HG02884 (cell line): ENCODE measurements at regions not wholly inside any gene's neighbourhood (a gene's known extent, or its start where the extent isn't known, plus 50 kb on each side); places are given as distances from the start of the nearest gene placed in this dataset.

Experiments
- ATAC-seq: cut with Tn5 transposase; IDR thresholded peaks from one replicate; pipeline ENCODE4 v1.9.1; 2021; ENCODE audit warnings: mild to moderate bottlenecking, moderate library complexity; ENCODE audit not compliant: unreplicated experiment

DNA sequence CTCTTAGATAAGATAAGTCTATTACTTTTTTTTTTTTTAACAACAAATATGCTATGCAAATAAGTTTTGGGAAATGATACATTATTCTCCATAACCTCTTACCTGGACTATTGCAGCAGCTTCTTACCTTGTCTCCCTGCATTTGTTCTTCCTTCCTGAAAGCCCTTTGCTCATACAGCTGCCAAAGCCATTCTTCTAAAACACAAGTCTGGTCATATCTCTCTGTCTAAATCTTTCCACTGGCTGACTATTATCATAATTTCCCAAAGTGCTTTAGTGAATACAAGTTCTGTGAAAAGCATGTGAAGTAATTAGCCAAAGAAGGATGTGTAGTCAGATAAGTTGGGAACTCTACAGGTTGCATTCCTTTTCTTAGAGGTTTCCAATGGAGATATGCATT lies 115.4 kb upstream of the CNTLN start:
- ATAC-seq, result no peak

DNA sequence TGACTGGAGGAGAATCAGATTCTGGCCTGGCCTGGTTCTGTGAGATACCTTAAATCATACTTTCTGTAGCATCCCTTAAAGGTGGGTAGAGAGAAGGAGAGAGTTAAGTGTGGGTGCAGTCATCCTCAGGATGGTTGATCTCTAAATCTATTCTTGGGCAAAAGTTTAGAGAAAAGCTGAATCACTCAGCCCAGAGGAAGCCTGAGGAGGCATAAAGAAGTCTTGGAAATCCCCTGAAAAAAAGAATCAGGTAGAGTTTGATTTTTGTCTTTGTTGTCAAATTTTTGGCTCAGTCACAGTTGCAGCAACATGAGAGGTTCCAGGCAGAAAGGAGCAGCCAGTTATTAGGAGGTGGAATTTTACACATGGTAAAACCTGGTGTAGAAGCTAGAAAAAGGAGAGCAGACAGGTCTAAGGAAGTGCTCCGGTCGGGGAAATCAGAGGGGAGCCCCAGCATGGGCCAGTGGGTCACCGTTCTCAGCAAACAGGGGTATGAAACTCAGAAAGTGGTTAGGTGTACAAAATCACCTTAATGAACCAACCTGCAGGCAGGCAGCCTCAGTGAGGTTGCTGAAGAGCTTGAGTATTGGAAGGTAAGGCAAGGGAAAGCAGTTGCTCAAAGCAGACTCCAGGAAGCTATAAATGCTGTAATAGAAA lies 116.2 kb upstream of the CNTLN start:
- ATAC-seq, result no peak

DNA sequence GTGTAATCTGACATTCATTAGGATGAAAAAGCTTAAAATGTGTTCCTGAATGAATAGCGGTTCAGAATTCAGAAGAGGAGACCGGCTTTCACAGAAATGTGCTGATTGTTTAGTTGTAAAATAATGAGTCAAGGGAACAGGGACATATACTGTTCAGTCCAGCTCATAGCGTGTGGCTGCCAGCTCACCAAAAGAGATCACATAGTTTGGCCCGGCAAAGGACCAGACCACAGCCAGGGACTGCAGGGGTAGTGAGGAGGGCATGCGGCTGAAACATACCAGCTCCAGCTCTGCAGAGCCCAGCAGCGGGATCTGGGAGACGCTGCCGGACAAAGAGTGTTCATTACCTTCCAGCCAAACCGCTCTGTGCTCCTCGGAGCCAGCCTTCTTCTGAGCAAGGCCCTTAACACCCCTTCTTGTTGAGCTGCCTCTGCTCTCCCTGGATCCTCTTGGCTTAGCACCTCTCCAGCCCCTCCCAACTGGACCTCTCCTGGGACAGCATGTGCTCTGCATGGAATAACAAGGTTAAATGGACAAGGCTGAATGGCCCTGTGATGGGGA lies 116.8 kb upstream of the CNTLN start:
- no peak for ATAC-seq

DNA sequence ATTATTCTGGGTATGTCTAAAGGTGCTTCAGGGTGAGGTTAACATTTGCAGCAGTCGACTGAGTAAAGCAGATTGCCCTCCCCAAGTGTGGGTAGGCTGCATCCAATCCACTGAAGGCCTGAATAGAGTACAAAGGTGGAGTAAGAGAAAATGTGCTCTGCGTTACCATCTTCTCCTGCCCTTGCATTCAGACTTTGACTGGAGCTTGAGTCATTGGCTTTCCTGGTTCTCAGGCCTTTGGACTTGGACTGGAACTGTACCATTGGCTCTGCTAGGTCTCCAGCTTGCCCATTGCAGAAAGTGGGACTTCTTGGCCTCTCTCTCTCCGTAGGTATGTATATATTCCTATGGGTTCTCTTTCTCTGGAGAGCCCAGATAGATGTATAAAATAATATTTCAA lies 120.9 kb upstream of the CNTLN start:
- no peak for ATAC-seq

DNA sequence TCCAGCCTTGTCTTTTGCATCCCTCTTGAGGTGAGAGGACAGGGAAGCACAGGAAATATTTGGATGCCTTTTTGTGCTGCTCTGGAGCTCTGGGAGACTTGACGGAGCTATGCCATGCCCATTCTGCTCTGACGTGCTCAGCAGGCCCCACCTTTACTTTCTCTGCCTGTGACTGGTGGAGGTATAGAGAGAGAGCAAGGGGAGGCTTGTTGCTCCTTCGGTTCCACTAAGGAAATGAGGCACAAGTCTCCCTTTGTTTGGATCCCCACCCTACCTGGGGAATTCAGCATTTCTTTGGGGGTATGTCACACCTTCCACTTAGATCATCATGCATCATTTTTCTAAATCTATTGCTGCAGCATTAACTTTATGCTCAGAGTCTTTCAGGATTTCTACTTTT lies 121.8 kb upstream of the CNTLN start:
- no peak for ATAC-seq

DNA sequence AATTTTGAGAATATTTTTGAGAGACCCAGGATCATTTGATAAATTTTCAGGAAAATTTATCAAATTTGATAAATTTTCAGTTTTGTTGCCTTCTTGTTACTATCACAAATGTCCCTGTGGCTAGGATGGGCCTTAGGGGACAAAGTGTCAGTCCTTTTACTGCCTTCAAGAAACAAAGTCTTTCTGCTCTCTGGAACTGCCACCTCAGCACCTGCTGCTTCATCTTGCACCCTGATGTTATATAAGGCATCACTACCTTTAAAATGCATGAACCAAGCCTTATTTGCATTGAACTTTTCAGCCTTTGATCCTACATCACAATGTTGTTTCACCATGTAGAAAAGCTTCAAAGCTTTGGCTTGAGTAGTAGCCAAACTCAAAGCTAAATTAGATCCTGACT lies 123.0 kb upstream of the CNTLN start:
- ATAC-seq, result no peak

DNA sequence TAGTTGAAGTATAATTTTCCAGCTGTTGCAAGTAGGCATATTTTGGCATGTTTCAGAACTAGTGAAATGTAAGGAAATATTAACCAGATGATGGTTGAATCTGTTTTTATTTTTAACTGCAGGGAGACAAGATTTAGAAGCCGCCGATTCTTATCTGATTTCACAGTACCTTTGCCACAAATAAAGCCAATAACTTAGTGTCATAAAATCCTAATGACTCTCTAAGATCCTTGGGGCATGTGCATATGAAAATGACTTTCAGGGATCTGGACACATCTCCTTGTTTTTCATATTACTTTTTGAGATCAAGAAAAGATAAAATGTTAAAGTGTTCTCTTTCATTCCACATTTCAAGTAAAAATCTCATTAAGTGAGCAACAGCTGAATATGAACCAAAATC lies 125.8 kb upstream of the CNTLN start:
- no peak for ATAC-seq

DNA sequence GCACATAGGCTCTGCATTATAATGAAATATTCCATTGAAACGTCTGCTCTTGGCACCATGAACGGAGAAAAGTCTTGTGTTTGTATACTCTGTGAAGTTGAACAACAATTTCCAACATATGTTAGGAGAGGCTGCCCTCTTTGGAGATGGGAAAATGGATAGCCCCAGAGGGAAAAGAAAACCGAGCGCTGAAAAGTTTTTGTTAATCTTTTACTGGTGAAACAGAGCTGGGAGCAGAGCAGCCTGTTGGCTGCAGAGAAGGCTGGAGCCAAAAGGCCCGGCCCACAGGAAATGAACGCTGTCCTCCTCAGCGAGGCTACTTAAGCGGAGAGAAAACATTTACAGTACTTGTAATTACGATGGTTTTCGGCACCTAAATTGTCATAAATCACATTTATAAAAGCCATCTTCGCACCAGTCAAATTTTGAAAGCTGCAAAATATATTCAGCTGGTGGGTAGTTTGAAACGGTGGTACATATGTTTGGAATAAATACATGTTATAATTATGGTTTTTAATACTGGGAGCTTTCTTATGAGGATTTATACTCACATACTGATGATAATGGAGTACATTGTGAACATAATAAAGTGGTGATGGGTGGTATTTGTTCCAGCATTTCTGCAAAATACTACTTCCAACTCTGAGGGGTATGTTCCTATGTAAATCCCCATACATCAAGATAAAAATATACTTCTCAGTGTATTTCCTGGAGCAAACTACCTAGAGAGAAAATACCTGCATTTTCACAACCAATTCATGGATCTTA lies 129.6 kb upstream of the CNTLN start:
- no peak for ATAC-seq

DNA sequence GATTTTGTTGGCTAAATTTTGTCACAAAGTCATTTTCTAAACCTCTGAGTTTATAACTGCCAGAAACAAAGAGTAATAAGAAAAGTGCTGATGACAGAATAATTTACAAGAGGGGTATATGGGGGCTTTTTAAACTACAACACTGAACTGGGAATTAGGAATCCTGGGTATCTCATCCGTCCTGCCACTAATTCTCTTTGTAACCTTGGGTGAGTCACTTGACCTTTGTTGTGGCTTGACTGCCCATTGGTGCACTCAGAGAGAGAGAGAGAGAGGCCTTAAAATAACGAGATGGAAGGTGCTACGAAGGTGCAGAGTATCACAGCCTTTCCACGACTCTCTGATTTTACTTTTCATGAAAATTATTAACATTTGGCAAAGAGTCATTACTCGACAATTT lies 130.3 kb upstream of the CNTLN start:
- ATAC-seq, result no peak

DNA sequence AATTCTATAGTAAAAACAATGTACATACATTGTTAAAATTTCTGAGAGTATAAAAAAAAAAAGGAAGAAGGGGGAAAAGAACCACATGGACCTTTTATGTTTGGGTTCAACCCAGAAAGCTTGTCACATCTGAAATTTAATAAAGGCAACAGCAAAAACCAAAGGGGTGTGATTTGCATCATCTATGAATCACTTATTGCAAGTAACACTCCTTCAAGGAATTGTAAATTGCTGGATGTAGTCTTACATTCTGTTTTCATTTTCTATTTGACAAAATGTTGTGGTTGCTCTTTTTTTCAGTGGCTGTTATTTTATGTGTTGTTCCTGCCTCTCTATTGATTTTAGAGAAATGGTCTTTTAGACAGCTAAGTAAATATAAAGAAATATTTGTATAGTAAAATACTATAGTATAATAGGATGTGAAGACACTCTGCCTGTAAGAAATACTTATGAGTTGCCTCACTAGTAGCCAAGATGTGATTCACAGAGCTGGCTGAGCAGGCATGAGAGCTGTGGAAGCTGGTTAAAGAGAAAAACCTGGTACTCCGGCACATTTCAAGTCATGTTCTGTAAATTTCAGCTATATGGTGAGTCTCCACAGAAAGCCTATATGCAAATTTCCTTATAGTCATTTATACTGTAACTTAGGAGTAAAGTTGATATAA lies 131.1 kb upstream of the CNTLN start:
- ATAC-seq, result no peak

DNA sequence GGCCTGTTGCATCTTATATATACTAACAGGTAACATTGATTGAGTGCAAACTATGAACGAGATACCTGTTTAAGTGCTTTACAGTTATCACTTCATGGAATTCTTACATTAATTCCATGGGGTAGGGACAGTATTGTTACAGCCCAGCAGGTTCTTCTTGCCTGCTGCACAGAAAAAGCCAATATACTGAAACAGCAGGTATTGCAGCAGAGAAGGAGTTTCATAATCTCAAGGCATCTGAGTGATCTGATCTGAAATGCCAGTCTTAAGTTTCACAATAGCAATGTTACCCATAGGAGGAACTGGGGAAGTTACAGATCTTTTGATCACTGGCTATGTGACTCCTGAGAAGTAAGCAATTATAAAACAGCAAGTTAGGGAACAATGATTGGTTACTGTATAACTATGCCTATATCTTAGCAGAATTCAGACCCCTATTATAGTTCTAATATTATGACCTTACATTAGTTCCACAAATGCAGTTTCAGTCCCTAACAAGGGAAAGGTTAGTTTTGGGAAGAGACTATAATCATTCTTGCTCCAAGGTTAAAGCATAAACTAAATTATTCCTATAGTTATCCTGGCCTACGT lies 126.5 kb upstream of the BNC2 start:
- no peak for ATAC-seq

DNA sequence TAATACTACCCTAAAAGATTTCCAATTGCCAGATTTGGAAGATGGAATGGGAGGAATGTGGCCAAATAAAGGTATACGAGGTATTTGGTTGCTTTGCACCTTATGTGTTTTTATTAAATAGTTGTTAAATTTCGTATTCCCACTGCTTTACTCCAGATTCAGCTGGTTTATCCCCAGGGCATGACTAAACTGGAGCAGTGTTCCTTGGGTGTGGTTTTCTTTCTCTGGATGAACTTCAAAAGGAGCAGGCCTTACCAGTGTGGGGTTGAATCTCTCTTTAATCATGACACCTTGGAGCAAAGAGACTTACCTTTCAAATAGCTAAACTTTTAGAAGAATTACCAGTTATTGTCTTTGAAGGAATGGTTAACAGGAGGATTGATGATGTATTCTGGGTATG lies 121.7 kb upstream of the BNC2 start:
- ATAC-seq, result no peak

DNA sequence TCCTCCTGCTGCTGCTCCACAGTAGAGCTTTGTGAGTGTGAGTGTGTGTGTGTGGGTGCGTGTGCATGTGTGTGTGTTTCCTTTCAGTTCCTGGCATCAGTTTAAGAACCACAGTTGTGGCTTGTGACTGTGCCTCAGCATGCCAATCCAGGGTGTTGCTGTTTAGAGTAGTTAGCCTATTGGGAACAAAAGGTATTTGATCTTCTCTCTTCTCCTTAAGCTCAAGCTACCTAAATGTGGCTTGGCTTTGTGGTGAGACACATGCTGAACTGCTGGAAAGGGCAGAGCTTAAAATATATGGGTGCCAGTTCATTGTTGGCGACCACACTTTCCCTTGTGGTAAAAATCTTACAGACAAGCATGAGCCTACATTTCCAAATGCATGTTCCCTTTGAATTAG lies 116.6 kb upstream of the BNC2 start:
- ATAC-seq, result no peak

DNA sequence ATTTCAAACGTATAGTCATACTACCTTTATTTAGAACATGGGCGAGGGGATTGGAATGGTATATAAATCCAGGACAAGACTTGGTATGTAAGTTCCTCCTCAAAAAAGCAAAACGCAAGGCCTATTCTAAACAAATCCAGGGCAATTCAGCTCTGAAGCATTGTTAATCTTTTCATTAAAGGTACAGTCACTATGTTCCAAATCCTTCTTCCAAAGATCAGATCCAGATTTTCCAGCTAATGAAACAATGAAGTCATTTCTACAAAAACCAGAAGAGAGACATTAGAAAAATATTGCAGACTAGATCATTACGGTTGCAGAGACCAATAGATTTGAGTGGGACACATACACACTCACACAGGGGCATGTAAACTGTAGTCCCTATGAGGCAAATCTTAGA lies 116.1 kb upstream of the BNC2 start:
- ATAC-seq, result no peak

DNA sequence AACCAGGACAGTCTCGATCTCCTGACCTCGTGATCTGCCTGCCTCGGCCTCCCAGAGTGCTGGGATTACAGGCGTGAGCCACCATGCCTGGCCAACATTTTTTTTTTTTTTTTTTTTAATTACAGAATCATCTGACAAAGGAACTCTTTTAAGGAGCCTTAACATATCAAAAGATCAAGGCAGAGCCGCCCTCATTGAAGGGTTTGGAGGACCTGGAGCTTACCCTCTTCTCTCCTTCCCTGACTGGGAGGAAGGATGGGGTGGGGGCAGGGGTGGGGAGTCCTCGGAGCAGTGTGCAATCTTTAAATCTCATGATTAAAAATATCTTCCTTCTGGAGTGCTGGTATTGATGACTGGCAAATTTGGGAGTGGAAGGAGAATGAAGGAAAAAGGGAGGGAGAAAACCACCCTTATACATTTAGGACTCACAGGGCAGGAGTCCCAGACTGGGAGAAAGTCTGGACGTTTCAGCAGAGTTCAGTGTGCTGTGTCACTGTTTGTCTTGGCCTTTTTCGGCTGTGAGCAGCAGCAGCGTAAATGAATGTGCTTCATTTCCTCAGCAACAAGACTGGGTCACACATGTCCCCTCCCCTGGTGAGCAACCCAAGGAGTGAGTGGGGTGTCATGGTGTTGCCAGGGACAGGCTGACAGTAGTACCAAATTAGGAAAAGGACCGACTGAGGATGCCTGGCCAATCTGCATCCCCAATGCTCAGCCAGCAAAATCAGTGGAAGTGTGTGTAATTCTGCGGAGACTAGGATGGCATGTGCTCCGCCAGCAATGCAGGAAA lies 115.3 kb upstream of the BNC2 start:
- no peak for ATAC-seq

DNA sequence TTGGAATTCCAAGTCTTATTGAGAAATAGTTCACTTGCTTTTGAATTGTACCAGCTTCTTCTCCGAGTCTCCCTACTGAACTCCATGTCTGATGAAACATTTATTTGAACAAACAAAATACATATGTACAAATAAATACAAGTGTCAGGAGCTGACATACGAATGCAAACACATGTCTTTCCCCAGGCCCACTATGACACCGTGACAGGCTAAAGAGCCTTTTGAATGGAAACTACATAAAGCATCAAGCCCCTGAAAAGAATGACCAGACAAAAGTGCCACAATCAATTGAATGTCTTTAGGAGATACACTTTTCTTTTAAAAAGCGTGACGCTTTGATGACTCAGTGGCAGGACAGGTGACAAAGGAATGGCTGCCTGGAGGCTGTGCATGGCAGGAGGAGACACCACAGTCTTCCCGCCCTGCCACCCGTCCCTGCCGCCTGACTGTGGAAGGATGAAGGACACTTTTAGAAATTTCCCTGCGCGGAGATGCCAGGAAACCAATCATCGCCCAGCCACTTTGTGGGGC lies 112.4 kb upstream of the BNC2 start:
- no peak for ATAC-seq

DNA sequence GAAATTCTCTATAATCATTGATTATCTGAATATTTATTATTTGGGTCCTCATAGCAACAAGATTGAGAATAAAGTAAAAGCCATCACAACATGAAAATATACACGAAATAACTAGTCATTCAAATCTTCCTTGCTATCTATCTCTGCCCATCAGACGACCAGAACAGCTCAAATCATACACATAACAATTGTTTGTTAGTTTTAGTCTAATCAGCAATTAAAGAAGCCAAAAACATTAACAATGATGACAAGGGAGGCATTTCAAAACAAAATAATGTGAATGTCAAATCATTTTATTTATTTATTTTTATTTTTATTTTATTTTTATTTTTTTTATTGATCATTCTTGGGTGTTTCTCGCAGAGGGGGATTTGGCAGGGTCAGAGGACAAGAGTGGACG lies 106.0 kb upstream of the BNC2 start:
- no peak for ATAC-seq

DNA sequence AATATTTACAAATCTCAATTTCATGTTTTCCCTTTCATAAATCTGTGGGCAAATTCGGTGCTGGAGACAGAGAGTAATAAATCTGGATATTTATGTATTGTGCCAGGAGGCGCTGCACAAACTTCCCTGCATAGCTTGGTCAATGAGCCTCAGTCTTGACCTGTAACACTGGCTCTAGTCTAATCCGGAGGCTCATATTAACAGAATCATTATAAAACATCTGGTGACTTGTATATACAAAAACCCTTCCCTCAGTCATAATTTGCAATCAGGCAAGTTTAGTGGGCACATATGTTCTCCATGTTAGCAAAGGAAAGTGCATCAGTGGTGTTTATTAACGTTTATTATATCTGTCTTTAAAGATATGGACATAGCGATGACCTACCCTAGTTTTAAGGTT lies 104.0 kb upstream of the BNC2 start:
- no peak for ATAC-seq

DNA sequence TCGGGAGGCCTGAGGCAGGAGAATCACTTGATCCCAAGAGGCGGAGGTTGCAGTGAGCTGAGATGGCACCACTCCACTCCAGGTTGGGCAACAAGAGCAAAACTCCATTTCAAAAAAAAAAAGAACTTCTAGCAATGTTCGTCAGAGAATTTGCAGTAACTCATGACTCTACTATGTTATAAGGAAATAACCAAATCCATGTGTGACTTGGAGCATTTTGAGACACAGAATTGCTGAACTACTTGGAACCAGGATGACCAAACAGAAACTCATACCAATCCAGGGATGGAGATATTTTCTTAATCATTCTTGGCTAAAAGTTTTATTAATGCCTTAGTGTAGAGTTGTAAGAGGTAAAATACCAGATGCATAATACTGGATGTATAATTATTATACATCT lies 99.9 kb upstream of the BNC2 start:
- no peak for ATAC-seq

DNA sequence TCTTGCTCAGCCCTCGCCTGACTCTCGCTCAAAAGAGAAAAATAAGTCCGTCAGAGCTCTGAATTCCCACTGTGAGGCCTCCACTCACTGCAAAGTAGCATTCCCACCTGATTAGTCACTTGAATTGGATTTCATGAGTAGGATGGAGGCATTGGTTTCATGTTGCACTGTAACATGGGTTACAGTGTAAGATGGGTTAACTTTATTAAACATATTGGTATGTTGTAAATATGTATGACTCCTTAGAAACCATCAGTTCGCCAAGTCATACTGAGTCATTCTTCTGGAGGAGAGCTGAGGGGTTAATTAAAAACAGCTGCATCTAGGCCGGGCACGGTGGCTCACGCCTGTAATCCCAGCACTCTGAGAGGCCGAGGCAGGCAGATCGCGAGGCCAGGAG lies 93.8 kb upstream of the BNC2 start:
- no peak for ATAC-seq

DNA sequence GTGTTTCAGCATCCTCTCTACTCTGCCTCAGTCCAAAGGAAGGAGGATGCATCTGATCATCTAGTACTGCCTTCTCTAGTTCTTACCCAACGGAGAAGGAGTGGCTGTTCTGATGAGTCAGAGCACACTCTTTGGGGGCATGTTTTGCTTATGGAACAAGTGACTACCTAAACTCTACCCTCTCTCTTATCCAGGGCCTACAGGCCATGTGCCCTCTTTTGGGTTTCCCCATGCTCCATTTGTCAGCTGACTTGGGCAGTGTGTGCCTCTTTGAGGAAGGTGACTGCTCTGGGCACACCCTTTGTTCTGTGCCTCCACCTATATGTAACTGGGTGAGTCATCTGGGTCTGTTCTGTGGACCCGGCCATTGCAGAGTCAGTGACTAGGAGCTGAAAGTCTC lies 89.6 kb upstream of the BNC2 start:
- ATAC-seq, result no peak
